GM12878 (cell line): ENCODE measurements at regions not wholly inside any gene's neighbourhood (a gene's known extent, or its start where the extent isn't known, plus 50 kb on each side); places are given as distances from the start of the nearest gene placed in this dataset.

Experiments used
- ATAC-seq: fragments of 200-7000 bp; cut with Tn5 transposase; 3 replicates; pipeline ENCODE4 v1.9.1; 2020; ENCODE audit warnings: mild to moderate bottlenecking, moderate library complexity
- BruUV-seq: library from RNA; stranded (reverse); fragments of 400-500 nt; replicated peaks from 2 replicates; lab custom pipeline; 2021; lab: Mats Ljungman, UMichigan
- CTCF ChIA-PET: fragments of 300-600 bp; sonication (Branson Sonifier 250); formaldehyde crosslinking; extraction: SDS; loops from one replicate; lab custom pipeline; 2021; ENCODE audit warnings: inconsistent platforms; lab: Yijun Ruan, JAX
- POLR2A ChIA-PET: fragments of 350-600 bp; formaldehyde crosslinking; extraction: SDS; loops from one replicate; lab custom pipeline; 2021; ENCODE audit warnings: inconsistent platforms; lab: Charles Lee
- RAD21 ChIA-PET: fragments of 300-600 bp; sonication (Branson Sonifier 250); formaldehyde crosslinking; loops from one replicate; lab custom pipeline; 2023; ENCODE audit warnings: antibody characterized with exemption; ENCODE audit not compliant: unreplicated experiment; lab: Charles Lee
- SMC1A ChIA-PET: fragments of 300-600 bp; sonication (Branson Sonifier 250); formaldehyde crosslinking; loops from one replicate; lab custom pipeline; 2023; ENCODE audit not compliant: unreplicated experiment, uncharacterized antibody; lab: Charles Lee
- DNase-seq: peaks from one replicate; pipeline ENCODE4 v3.0.0-alpha.2; 2011; ENCODE audit warnings: low read depth, low spot score
- FAIRE-seq: peaks from 3 replicates; lab custom pipeline; 2011; peaks lifted over from hg19 to GRCh38; lab: Jason Lieb, UNC
- H2AFZ ChIP-seq: 2 replicates; pipeline ENCODE4 v1.6.0; 2011; ENCODE audit warnings: low read depth, low read length, control low read depth; ENCODE audit not compliant: control insufficient read depth
- H3K27ac ChIP-seq: 2 replicates; pipeline ENCODE4 v1.5.1; 2011; ENCODE audit warnings: control low read depth; ENCODE audit not compliant: control insufficient read depth, insufficient read depth
- H3K27me3 ChIP-seq, 2 experiments: replicated peaks in 1 of 2; 2 replicates each; pipeline versions ENCODE4 v1.6.0 to v1.6.1; 2011; ENCODE audit warnings: low read length in 1 of 2; ENCODE audit not compliant: control insufficient read depth in 2 of 2, insufficient read depth in 2 of 2
- H3K36me3 ChIP-seq, 2 experiments: 2 replicates each; pipeline ENCODE4 v1.5.1; 2011; ENCODE audit warnings: low read length in 1 of 2; ENCODE audit not compliant: control insufficient read depth in 2 of 2, insufficient read depth in 2 of 2
- H3K4me1 ChIP-seq: 2 replicates; pipeline ENCODE4 v1.6.1; 2011; ENCODE audit warnings: mild to moderate bottlenecking, low read length, moderate library complexity, mixed read lengths; ENCODE audit not compliant: control insufficient read depth, insufficient read depth
- H3K4me2 ChIP-seq: 2 replicates; pipeline ENCODE4 v1.6.0; 2011; ENCODE audit warnings: control low read depth; ENCODE audit not compliant: control insufficient read depth, insufficient read depth
- H3K4me3 ChIP-seq: fragments of 200-600 bp; sonication (generic); 2 replicates; pipeline ENCODE4 v1.5.1; 2016
- H3K79me2 ChIP-seq: 2 replicates; pipeline ENCODE4 v1.6.0; 2011; ENCODE audit warnings: low read length; ENCODE audit not compliant: control insufficient read depth, insufficient read depth
- H3K9ac ChIP-seq: 2 replicates; pipeline ENCODE4 v1.8.0; 2011; ENCODE audit warnings: low read length, control low read depth, mixed read lengths; ENCODE audit not compliant: control insufficient read depth, insufficient read depth
- H3K9me3 ChIP-seq: replicated peaks from 3 replicates; pipeline ENCODE4 v1.5.1; 2011; ENCODE audit warnings: mild to moderate bottlenecking, low read length; ENCODE audit not compliant: control insufficient read depth, insufficient read depth
- H4K20me1 ChIP-seq: 2 replicates; pipeline ENCODE4 v1.6.0; 2011; ENCODE audit not compliant: control insufficient read depth, insufficient read depth
- IKZF1 ChIP-seq: fragments of 450-650 bp; conservative IDR thresholded peaks from 2 replicates; pipeline ENCODE4 v1.6.1; 2017; ENCODE audit warnings: antibody characterized with exemption, mild to moderate bottlenecking
- MAX ChIP-seq: IDR thresholded peaks from 2 replicates; pipeline ENCODE4 v1.6.1; 2012; ENCODE audit warnings: low read depth, low read length, improper control_type of control experiment
- POLR2A ChIP-seq: IDR thresholded peaks from 2 replicates; pipeline ENCODE4 v1.6.1; 2011; ENCODE audit warnings: low read depth, mild to moderate bottlenecking, low read length
- RBBP5 ChIP-seq: fragments of 200-600 bp; sonication (generic); conservative IDR thresholded peaks from 2 replicates; pipeline ENCODE4 v1.6.1; 2016
- SIX5 ChIP-seq: IDR thresholded peaks from 2 replicates; pipeline ENCODE4 v1.6.1; 2011; ENCODE audit warnings: mild to moderate bottlenecking, low read depth, low read length, moderate library complexity; ENCODE audit not compliant: severe bottlenecking
- SKIL ChIP-seq: fragments of 450-650 bp; IDR thresholded peaks from 2 replicates; pipeline ENCODE4 v1.6.1; 2017; ENCODE audit warnings: mild to moderate bottlenecking, low read depth, inconsistent platforms; ENCODE audit not compliant: poor library complexity, severe bottlenecking
- SMC3 ChIP-seq: IDR thresholded peaks from 2 replicates; pipeline ENCODE4 v1.6.1; 2011; ENCODE audit warnings: low read length, improper control_type of control experiment, borderline replicate concordance
- SREBF2 ChIP-seq: IDR thresholded peaks from 2 replicates; pipeline ENCODE4 v1.6.1; 2012; ENCODE audit warnings: mild to moderate bottlenecking, low read length
- WGBS: methylation state at CpG from one replicate; pipeline ENCODE4 v1.1.6; 2016; ENCODE audit warnings: low lambda C conversion rate; ENCODE audit not compliant: insufficient replicate concordance, insufficient coverage; ENCODE audit errors: missing lambda C conversion rate; 5-methylcytosine and 5-hydroxymethylcytosine counted together
- in situ Hi-C: fragments of 300-500 bp; cut with MboI; formaldehyde crosslinking; loops from 9 replicates; pipeline ENCODE4 v1.14.3; 2018; ENCODE audit warnings: mixed read lengths
- intact Hi-C: fragments of 100-400 bp; cut with micrococcal nuclease; formaldehyde crosslinking; loops from one replicate; pipeline ENCODE4 v1.14.2; 2022; ENCODE audit not compliant: unreplicated experiment

GRCh38 chr20:24784607-24785006 is 164.5 kb upstream of the CST7 start:
- H4K20me1 ChIP-seq, result no peaks in the 10 kb centered on the region
- H3K4me3 ChIP-seq, result no peak overlapping the region
- no peaks in the 10 kb centered on the region; the same call in 2 of the 3 replicates for H3K9me3 ChIP-seq
- 83% methylated on average over 2 of the region's 2 CpGs for WGBS
- no peak overlapping the region for H2AFZ ChIP-seq
- RAD21 ChIA-PET, result no interaction called here
- peaks cover 0 to 2% of the 10 kb centered on the region in 2 experiments; a peak in 2 of 4 replicates for H3K27me3 ChIP-seq
- H3K79me2 ChIP-seq, result no peaks in the 10 kb centered on the region
- SMC1A ChIA-PET, result interaction anchor here (0.5 kb wide), 1 partner anchor 484 kb away, joined by 3 read pairs; no protein-coding TSS in a partner anchor
- intact Hi-C loops, result loop anchor here (1.0 kb wide), 1 partner anchor 134 kb away; no protein-coding TSS in a partner anchor
- no peak for DNase-seq
- TF ChIP-seq SIX5 (no peak), SREBF2 (no peak)
- TF ChIP-seq, all 136 proteins: peak for 0
- in situ Hi-C loops, result loop anchor here (5.0 kb wide), 1 partner anchor 133 kb away; no protein-coding TSS in a partner anchor
- no peaks in the 10 kb centered on the region; the same call in 1 of the 2 replicates for H3K4me1 ChIP-seq
- no peak for FAIRE-seq
- no peak overlapping the region for H3K27ac ChIP-seq
- BruUV-seq, result no TSS peak
- no peak for ATAC-seq
- no peaks in the 10 kb centered on the region for H3K36me3 ChIP-seq
- ChIA-PET CTCF (interaction anchor here (0.7 kb wide), 1 partner anchor 135 kb away, joined by 4 read pairs; no protein-coding TSS in a partner anchor), POLR2A (no interaction called here)
- H3K4me2 ChIP-seq, result no peak overlapping the region
- H3K9ac ChIP-seq, result no peak overlapping the region

- Histone ChIP-seq H2AFZ (no peak overlapping the region), H4K20me1 (no peaks in the 10 kb centered on the region), H3K4me2 (no peak overlapping the region), H3K9me3 (no peaks in the 10 kb centered on the region; the same call in 2 of the 3 replicates), H3K4me3 (no peak overlapping the region), H3K4me1 (no peaks in the 10 kb centered on the region; the same call in 1 of the 2 replicates), H3K9ac (no peak overlapping the region; the same call in 1 of the 2 replicates), H3K36me3 (no peaks in the 10 kb centered on the region), H3K27ac (no peak overlapping the region), H3K27me3 (no peaks in the 10 kb centered on the region), H3K79me2 (no peaks in the 10 kb centered on the region)
- in situ Hi-C loops (loop anchor here (5.0 kb wide), 1 partner anchor 132 kb away; no protein-coding TSS in a partner anchor), intact Hi-C loops (no loop called here)
- RAD21 ChIA-PET, result no interaction called here
- ATAC-seq (no peak), FAIRE-seq (no peak), DNase-seq (no peak)
- POLR2A ChIA-PET, result no interaction called here
- 39% methylated on average over 10 of the region's 11 CpGs for WGBS
- BruUV-seq, result no TSS peak
- TF ChIP-seq RBBP5 (no peak), IKZF1 (no peak), POLR2A (no peak), MAX (no peak), SMC3 (no peak), SKIL (no peak)
- CTCF ChIA-PET, result no interaction called here
- SMC1A ChIA-PET, result interaction anchor here (0.5 kb wide), 1 partner anchor 483 kb away, joined by 3 read pairs; no protein-coding TSS in a partner anchor
Observed at GRCh38 chr20:24785141-24786110, 163.6 kb upstream of the CST7 start.
